ENCODE measurements at regions not wholly inside any gene's neighbourhood (a gene's known extent, or its start where the extent isn't known, plus 50 kb on each side); places are given as distances from the start of the nearest gene placed in this dataset.
"Not testable (repeated sequence)": the region's sequence is repeated elsewhere in the genome, so short reads cannot be mapped to it uniquely, and the experiment has no call there.

DNA sequence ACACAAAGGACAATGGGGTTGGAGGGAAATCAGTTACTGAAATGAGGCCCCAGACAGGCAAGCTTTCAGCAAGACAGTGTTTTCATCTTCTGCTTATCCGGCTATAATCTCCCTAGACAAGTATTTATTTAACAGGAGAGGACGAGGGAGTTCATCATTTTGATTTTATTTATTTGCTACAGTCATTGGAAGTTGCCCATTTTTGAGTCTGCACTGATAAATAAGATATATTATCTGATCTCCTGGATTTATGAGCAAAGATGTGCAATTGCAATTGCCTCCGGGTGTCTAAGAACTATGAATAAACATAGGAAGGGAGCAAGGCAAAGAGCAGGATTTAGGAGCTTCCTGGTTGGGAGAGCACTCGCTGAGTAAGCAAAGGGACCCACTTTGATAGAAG, 263.2 kb upstream of the EDA2R start:
- no peak for DNase-seq

- DNase-seq, result no peak
Observed at GRCh38 chrX:66900886-66901285, 262.0 kb upstream of the EDA2R start.

DNA sequence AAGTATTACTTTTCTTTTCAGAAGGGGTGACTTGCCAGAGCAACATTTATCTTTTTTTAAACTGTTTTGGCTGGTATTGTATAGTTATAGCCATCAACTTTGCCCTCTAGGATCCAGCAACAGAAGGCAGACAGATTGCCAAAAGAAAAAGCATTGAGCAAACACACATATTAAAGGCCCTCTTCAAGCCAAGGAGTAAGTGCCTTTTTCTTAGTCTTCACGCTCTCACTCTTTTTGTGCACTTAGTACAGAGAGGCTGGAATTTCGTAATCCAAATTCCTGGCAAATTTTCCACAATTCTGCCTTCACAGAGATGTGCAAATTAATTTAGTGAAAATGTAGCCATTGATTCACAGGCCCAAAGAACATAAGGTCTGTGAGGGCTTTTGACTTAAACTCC, 253.1 kb upstream of the EDA2R start:
- no peak for DNase-seq

GRCh38 chrX:66889418-66889817, 250.5 kb upstream of the EDA2R start:
- DNase-seq, result no peak

DNA sequence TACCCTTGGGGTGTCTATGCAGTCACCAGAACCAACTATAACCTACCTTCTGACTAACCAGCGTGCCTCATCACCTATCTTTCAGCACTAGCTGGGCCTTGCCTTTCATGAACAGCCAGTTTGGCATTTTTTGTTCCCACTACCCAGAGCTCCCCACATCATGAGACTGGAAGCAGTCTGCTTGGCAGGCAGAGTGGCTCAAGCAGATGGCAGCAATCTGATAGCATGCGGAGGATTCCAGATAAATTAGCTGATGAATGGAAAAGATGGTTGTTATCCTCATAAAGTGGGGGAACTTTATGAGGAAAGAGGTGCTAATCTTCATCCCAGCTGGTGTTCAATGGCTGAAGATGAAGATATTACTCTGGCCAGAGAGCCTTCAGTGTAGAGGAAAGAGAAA, 243.2 kb upstream of the EDA2R start:
- DNase-seq, result no peak

DNA sequence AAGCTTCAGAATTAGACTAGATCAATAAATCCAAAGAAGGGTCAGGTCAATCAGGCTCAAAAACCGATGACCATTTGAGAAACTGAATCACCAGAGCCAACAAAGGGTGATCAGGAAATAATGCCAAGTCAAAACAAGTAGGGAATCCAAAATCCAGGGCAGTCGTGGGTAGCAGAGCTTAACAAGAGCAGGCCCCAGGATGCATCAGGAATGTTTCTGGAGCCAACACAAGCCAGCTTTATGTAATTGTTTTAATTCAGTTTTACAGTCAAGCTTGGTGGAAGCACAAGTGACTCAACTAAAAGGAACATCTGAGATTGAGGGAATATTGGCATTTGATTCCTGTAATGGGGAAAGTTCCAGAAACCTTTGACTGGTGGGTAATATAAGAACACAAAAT, 237.9 kb upstream of the EDA2R start:
- DNase-seq, result no peak

- peak; percentile 15 for DNase-seq
Observed at GRCh38 chrX:66872771-66873170, 233.9 kb upstream of the EDA2R start.

GRCh38 chrX:66863721-66864120, 224.8 kb upstream of the EDA2R start:
- DNase-seq, result no peak

GRCh38 chrX:66833426-66833825, 194.5 kb upstream of the EDA2R start:
- DNase-seq, result no peak

- no peak for DNase-seq
Observed at GRCh38 chrX:66815227-66815626, 176.3 kb upstream of the EDA2R start.

- not testable (repeated sequence) for DNase-seq
Observed at GRCh38 chrX:66794514-66794913, 155.6 kb upstream of the EDA2R start.

GRCh38 chrX:66766318-66766717, 127.4 kb upstream of the EDA2R start:
- DNase-seq, result no peak

- no peak for DNase-seq
Observed at GRCh38 chrX:66760651-66761050, 121.8 kb upstream of the EDA2R start.

DNA sequence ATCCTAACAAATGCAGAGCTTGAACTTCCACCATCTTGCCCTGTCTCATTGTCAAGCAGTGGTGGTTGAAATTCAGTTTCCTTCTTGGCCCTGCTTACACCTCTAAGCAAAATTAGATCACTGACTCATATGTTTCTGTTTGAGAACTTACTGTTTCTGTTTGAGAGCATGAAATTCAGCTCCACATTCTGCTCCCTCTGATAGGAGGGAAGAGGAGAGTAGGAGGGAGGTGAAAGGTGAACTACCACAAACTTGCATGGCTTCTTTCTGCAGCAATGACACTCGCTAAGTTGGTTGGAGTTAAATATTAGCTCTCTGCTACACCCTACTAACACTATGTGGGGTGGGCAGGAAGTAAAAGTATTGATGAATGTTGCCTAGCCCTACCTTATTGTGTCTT, 117.8 kb upstream of the EDA2R start:
- no peak for DNase-seq

DNA sequence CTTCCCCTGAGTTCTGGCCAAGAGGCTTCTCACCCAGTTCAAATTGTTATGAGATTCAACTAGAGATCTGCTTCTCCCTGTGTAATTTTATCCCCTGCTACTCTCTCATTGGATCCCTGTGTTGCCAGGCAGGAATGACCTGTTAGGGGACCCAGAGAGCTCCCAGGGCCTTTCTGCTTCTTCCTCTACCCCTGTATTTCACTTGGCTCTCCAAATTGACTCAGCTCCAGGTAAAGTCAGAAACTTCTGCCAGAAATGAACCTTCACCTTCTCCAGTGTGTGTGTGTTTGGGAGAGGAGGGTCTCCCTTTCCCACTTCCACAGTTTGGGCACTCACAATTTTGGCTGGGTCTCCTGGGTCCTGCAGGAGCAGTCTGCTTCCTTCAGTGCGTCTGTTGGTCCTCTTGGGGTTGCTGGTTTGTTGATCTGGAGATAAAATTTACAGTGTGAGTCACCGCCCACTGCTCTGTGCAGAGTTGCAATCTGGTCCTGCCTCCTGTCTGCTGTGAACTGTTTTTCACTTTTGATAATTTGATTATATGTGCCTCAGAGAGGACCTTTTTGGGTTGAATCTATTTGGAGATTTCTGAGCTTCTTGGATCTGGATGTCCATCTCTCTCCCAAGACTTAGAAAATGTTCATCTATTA, 112.4 kb upstream of the EDA2R start:
- no peak for DNase-seq

GRCh38 chrX:66744519-66744918, 105.6 kb upstream of the EDA2R start:
- DNase-seq, result not testable (repeated sequence)

GRCh38 chrX:66731398-66731797, 92.5 kb upstream of the EDA2R start:
- DNase-seq, result no peak

DNA sequence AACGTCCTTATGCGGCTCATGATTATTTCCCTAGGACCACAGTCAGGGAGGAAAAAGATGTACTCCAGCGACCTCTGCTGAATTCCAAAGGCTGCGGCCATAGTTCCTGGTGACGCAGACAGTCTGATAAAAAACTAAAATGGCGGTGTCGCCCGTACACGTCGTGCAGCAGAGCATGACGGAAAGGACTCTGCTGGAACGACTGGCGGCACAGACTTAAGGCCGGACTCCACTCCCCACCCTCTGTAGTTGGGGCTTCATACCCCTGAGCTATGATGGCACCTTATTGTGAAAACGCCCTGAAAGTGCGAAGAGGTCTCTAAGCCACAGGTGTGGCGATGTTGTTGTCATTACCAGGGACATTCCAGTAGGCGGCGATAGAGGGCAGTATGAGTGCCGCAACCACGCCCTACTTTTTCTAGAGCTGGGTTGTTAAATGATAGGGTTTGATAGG, 90.0 kb upstream of the EDA2R start:
- DNase-seq, result no peak

DNA sequence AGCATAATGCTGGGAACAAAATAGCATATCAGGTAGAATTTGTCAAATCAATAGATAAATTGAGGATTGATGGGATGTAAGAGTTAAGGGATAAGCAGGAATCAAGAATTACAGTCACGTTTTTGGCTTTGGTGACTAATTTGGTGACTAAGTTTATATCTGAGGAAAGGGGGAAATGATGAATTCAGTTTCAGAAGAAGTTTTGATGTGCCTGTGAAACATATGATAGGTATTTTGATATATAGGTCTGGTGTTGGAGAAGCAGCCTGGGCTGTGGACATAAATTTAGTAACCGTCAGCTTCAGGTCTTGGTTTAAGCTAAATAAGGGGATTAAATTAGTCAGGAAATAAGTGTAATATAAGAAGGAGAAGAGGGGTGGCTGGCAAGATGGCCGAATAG, 79.0 kb upstream of the EDA2R start:
- no peak for DNase-seq

DNA sequence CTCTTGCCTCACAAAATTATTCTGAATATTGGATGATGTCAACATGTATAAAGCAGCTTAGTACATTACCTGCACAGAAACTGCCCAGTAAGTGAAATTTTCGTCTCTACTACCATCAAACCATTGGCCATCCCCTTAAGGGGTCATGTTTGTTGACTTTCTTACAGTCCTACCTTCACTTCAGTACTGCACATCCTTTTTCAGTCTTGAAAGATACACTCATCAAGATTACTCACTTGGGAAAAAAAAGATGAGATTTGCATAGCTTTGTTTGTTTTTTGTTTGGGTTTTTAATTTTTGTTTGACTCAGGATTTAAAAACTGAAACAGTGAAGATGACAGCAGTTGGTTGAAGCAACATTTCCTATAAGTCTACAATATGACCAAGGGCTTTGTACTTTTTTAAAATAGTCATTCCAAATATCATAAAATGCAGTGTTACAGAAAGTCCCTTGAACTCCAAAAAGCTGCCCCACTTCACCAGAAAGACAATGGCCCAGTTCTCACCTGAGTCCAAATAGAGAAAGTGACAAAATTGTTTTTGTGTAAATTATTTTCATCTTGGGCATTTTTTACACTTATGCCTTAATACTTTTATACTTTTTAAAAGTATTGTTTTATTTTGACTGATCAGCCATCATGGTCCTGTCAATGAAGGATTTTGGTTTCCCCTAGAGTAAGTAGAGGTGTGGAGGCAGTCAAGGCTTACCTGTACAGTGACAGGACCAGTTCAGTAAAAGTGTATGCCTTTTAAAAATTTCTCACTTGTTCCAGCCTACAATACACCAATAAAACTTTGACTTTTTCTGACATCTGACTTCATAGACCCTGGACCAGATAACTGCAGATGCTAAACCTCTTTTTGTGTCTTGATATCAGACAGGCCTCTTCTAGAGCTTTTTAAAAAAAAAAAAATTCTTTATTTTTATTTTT, 59.7 kb upstream of the EDA2R start:
- no peak for DNase-seq

DNA sequence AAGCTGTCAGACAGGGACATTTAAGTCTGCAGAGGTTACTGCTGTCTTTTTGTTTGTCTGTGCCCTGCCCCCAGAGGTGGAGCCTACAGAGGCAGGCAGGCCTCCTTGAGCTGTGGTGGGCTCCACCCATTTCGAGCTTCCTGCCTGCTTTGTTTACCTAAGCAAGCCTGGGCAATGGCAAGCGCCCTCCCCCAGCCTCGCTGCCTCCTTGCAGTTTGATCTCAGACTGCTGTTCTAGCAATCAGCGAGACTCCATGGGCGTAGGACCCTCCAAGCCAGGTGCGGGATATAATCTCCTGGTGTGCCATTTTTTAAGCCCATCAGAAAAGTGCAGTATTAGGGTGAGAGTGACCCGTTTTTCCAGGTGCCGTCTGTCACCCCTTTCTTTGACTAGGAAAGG, 53.6 kb upstream of the EDA2R start:
- not testable (repeated sequence) for DNase-seq

Data from DMS 273 treated with DMSO at 0.1 percent for 48 hours (cell line).